ENCODE measurements at regions not wholly inside any gene's neighbourhood (a gene's known extent, or its start where the extent isn't known, plus 50 kb on each side); places are given as distances from the start of the nearest gene placed in this dataset.

DNA sequence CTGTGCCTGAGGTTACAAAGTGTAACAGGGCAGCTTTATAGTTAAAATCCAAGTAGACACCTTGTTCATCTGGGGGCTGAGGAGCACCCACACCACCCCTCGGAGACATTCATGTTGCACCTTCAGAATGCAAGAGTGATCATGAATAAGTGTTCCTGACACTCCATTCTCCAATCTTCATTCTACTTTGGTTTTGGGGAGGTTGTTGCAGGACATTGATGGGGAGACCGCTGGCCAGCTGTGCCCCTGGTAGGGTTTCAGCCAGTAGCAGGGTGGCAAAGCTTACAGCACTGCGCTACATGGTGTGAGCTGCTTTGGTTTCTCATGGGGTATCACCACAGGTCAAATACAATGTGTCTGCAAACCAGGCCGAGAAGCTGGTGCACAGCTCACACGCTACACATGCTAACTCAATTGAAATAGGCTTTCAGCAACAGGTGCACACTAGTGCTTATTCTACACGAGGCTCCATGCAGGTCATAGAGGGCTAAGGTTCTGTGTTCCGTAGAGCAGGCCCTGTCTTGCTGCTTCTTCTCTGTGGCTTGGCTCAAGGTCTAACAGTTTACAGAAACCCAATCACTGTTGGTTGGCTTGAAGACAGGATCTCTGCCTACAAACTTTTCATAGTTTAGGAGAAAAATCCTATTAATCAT is 317.4 kb upstream of the ZNF32 start:
- DNase-seq = no peak

DNA sequence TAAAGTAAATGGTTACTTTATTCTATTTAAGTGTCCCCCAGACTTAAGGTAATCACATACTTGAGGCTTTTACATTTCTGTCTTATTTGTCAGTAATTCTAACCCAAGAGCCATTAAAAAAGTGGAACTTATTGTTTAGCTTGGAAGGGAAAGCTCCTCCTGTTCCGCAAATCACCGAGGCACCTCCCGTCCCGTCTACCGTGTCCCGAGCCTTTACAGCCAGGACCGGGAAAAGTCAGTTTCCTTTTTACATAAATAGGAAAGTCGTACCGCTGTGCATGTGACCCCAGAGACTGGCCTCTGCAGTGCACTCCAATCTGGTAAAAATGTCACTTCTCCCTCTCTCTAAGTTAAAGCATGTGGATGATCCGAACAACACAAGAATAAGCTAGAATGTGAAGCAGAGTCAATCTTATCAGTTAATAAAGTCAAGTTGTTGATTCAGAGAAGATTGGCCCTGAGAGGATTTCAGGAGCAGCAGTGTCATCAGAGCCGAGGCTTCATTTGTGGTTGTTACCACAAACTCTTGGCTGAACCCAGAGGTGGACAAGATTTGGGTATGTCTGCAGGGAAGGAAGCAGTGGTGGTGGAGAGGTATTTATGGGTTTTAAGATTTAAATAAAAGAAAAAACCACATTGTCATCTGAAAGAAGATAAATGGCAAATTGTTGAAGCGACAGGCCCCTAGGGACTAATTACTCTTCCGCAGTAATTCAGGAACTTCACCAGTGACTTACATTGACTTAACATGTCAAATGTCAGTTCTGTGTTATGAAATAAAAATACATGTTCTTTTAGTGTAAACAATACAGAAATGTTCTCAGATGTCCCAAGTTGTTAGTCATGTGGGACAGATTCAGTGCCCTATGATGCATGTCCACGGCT is 316.6 kb upstream of the ZNF32 start:
- DNase-seq = no peak

DNA sequence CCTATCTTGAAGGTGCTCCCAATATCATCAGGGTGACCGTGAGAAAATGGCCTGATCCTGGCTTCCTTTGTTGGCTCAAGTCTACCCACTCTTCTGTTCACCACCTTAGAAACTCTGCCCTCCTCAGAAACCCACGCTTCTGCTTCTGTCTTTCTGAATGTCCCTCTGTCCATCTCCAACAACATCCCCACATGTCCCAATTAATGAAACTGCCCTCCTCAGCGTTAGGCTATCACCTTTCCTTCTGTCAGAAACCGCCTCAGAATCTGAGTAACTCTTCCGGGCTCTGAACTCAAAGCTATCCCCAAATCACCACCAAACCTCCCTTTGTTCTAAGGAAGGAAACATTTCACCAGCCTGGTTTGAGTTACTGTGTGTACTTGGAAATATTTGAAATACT is 315.8 kb upstream of the ZNF32 start:
- no peak for DNase-seq

DNA sequence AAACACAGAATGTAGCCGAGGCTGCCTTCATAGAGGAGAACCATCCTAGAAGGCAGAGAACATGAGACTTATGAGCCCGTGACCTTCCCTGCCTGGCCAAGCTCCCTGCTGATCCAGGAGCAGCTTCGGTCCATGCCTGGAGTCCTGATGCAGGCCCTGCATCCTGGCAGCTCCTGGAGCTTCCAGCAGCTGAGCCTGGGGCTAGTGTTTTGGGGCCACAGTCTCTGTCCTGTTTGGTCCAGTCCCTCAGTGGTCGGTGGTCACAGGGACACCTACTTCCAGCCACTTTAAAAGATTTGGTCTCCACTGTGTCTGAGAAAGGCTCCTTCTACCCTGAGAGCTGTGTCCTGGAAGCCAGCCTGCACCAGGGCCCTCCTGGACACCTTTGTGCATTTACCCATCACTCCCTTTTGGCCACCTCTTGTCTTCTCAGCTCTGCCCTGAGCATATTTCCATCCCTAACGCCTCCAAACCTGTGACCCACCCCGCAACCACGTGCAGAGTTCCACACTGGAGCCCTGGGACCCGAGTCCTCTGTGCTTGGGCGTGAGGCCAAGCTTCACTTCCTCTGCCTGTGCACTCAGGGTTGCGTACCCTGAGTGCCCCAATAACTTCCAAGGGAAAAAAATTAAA is 315.2 kb upstream of the ZNF32 start:
- DNase-seq = no peak

DNA sequence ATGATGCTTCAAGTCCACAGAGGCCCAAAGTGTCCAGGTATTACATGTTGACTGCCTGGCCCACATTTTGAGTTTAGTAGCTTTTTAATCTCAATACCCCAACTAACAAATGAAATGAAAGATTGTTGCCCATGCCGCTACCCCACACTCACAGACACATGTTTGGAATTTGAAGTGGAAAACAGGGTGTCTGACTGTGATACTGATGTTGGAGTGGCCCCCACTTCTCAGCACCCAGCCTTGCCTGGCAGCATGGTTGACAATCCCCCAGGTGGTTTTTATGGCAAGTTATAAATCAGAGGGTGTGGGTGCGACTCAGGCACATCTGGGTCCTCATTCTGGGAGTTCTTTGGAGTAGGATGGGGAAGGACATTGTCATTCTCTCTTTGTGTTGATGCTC is 314.7 kb upstream of the ZNF32 start:
- DNase-seq = no peak

DNA sequence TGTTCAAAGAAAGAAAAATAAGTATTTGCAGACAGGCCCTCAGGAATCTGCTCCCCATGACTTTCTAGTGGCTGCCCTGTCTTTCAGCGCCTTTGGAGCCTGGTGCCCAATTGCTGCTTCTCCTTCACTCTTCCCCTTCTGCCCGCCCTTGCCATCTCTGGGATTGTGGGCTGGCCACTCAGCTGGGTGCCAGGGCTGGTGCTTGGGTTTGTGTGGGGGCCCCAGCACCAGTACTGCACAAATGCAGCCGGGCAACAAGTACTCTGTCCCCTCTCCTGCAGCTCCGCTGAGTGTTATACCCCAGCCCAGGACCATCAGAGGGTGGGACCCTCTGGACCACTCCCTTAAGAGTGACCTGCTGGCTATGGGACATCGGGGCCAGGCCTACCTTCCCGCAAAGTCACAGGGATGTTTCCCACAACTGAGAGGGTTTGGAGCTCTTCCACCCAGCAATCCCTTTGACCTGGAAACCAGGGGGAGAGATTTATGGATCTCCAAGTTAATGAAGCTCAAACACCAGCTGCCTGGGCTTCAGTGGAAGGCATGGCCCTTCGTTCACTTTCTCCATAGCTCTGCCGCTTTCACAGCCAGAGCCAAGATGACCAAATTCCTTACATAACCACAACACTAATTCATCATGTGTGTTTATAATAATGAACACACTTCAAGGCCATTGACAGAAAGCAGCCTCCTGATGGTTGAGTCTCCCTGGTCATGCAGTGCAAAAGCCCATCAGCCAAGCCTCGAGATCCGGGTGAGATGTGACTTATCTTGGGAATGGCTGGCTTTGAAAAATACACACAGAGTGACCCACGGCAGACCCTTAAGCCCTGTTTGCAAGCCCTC is 313.9 kb upstream of the ZNF32 start:
- DNase-seq = no peak

- no peak for DNase-seq
These were observed 313.1 kb upstream of the ZNF32 start for GRCh38 chr10:43961523-43962345.

DNA sequence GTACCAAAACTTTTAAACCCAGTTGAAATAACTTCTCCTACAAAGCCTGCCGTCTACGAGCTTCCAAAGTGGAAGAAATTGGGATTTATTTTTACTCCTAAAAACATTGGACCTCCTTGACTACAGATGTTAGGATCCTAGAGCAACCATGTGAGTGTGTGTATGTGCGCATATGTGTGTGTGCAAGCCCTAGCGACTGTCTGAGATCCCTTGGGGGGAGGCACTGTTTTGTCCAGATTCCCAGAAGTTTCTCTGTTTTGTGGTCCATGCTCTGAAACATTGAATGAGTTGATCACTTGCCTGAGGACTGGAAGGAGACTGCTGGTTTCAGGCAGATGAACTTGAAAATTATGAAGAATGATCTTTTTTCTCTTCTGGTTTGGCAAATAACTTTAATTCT is 312.3 kb upstream of the ZNF32 start:
- DNase-seq = no peak

GRCh38 chr10:43960477-43960876 is 311.8 kb upstream of the ZNF32 start:
- no peak for DNase-seq

DNA sequence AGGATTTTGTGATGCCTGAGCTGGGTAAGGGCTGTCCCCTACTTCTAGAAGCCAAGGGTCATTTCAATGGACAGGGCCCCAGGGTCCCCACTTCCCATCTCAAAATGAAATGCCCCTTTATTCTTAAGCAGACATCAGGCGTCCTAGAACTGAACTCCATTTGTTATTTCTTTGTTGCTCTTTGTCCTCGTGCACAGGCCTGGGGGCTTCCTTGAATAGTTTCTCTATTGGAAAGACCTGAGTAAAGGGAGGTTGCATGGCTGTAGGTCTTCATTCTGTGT is 311.4 kb upstream of the ZNF32 start:
- DNase-seq = no peak

DNA sequence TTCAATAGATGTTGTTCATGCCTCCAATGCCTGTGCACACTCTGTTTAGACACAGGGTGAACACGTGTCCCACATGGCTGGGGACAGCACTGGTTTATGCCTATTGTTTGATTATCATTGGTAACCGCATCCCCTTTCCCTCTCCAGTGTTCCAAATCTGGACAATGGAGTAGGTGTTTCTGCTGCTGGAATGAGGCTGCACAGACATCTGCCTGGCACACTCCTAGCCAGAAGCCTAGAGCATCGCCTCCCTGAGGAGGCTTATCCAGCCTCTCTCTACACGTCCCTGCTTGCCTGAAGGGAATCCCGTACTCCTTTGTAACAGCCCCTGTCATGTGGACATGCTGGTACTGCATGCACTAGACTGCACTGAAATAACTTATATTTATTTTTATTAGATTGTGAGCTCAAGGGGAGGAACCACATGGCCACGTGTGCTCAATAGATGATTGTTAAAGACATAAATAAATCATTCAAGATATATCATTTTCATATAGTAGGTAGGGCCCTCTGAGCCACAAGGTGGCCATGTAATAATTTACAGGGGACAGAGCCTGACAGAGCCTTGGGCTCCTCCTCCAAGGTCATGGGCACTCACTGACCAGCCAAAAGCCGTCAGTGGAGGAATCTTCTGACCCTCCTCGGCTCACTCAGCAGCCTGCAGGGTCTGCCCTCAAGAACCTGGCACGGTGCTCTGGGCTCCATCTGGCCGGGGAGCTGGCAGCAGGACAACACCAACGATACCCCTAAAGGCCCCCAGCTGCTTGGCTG is 310.9 kb upstream of the ZNF32 start:
- no peak for DNase-seq

DNA sequence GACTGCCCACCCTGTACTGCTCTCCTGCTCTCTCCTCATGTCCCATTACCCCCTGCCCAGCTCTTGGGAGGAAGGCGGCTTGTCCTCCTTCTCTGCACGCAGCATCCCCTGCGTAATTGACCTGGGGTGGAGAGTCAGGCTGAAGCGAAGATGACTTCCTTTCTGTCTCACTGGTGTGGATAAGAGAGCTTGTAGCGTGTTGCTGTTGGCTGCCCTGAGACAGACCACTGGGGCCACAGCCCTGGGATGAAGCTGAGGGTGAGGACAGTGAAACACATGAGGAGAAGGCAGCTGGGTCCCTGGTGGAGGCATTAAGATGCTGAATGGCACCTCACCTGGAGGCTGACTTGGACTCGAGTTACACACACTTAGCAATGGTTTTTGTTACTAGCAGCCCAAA is 310.3 kb upstream of the ZNF32 start:
- DNase-seq = no peak

DNA sequence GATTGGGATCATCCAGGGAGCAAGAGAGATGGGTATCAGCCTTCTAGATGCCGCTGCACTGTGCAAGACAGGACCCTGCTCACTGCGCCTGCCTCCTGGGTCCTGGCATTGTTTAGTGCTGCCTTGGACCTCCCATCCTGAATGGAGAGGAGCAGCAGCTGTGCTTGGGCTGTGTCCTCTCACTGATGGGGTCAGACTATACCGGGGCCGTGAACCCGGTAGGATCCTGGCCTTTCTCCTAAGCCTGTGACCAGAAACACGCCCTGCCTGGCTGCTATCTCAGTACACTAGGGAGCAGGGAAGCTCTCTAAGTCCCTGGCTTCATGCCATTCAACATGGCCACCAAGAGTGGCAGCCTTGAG is 309.4 kb upstream of the ZNF32 start:
- no peak for DNase-seq

DNA sequence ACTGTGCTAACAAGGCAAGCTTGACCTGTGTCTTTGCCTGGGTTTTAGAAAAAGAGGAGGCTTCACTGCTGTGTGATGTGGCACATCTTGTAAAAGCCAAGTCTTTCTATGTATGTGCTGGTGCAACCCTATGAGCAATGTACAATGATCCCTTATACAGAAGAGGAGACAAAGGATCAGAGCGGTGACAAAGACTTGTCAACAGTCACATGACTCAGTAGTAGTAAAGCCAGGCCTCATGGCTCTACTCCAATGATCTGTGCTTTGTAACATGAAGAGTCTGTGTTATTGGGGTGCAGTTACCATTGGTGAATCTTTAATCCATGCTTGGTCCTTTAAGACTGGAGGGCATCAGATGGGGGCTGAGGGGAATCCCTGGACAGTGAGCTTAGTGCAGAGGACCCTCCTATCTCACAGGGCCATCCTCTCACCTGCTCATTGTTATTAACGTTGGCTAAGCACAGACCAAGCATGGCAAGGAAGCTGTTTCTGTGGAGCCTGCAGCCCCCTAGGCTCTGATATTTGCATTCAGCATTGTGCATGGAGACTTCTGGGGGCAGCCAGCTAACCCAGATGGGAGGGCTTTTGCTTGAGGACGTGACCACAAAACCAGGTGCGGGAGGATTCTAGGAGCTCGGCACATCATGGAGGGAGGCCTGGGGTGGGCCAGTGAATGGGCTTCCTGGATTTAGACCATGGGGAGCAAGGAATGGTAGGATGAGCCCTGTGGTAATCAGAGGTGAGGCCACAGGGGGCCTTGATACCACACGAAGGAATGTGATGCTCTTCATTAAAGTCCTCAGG is 308.8 kb upstream of the ZNF32 start:
- no peak for DNase-seq

- DNase-seq = no peak
These were observed 307.3 kb upstream of the ZNF32 start for GRCh38 chr10:43955978-43956377.

GRCh38 chr10:43955002-43955596 is 306.4 kb upstream of the ZNF32 start:
- no peak for DNase-seq

DNA sequence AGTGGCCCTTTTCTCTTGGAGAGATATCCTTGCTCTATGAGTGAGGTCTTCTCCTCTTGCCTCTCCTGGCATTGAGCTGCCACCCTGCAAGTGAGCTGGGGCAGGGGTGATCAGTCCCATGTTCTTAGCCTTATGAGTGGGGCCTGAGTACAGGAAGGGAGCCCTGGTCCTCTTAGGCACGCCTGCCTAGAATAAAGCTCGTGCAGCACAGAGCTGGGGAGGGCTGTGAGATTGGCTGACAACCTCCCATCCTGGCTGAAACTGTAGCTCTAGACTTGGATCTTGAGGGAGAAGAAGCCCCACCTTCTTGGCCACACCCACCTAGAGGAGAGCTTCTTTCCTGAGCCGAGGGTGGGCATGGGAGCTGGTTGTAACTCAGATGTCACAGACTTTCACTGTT is 305.0 kb upstream of the ZNF32 start:
- DNase-seq = no peak

DNA sequence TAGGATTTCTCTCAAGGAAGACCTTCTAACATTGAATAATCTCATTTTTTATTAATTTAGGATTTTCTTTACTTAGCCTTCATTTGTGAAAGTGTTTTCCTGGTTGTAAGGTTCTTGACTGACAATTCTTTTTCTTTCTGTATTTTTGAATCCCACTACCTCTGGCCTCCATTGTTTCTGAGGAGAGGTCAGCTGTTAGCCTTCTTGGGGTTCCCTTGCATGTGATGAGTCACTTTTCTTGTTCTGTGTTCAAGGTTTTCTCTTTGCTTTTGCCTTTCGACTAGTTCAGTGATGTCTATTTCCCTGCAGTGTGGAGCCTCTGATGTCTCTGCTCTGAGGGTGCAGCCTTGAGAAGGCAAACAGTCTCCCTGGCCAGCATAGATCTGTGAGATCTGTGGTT is 304.1 kb upstream of the ZNF32 start:
- DNase-seq = no peak

DNA sequence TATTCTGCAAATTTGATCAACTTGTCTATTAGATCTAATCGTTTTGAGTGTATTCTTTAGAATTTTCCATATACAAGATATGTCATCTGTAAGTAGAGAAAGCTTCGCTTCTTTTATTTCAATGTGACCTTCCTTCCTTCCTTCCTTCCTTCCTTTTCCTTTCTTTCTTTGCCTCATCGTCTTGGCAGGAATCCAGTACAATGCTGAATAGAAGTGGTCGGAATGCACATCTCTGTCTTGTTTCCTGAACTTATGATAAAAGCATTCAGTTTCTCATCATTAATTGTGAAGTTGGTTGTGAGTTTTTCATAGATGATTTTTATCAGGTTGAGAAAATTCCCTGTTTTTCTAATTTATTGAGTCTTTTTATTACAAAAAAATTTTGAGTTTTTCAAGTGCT is 300.7 kb upstream of the ZNF32 start:
- DNase-seq = no peak

DNA sequence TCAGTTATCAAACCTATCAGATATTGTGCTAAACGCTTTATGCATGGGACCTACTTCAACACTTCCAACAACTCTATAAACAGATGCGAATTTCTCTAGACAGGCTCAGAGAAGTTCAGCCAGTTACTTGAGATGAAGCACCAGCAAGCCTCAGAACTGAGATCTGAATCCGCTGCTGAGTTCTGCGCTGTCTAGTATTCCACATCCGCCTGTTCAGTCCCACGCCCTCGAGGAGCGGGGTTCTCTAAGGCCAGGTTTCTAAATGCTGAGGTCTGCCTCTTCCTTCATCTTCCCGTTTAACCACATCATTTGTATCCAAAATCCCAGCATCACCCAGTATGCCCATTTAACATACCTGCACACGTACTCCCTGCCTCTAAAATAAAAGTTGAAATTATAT is 297.8 kb upstream of the ZNF32 start:
- no peak for DNase-seq

GRCh38 chr10:43945908-43946307 is 297.2 kb upstream of the ZNF32 start:
- DNase-seq = no peak

Measured in stimulated activated CD4-positive, alpha-beta T cell treated with anti-CD3 and anti-CD28 coated beads, Interleukin-4, amount 100 ng/mL, for 24 hours (primary cell).